Activated CD4-positive, alpha-beta T cell treated with anti-CD3 and anti-CD28 coated beads, Interleukin-2, amount 10 ng/mL, durations not matched to agents 24 days and 14 days (primary cell): ENCODE measurements at regions not wholly inside any gene's neighbourhood (a gene's known extent, or its start where the extent isn't known, plus 50 kb on each side); places are given as distances from the start of the nearest gene placed in this dataset.

Experiments
- DNase-seq: peaks from one replicate; pipeline ENCODE4 v3.0.0; 2022
- H3K27ac Mint-ChIP-seq: one replicate; pipeline ENCODE4 v1.8.0; 2022; ENCODE audit warnings: mild to moderate bottlenecking, mixed read lengths
- H3K27me3 Mint-ChIP-seq: one replicate; pipeline ENCODE4 v1.8.0; 2022; ENCODE audit warnings: mixed read lengths
- H3K36me3 Mint-ChIP-seq: one replicate; pipeline ENCODE4 v1.8.0; 2022; ENCODE audit warnings: low read depth, mild to moderate bottlenecking, mixed read lengths
- H3K4me1 Mint-ChIP-seq: one replicate; pipeline ENCODE4 v1.8.0; 2021; ENCODE audit warnings: mixed read lengths
- H3K4me3 Mint-ChIP-seq: one replicate; pipeline ENCODE4 v1.8.0; 2022; ENCODE audit warnings: mild to moderate bottlenecking, moderate library complexity, mixed read lengths
- H3K9me3 Mint-ChIP-seq: one replicate; pipeline ENCODE4 v1.8.0; 2021; ENCODE audit warnings: mixed read lengths
- intact Hi-C: fragments of 100-400 bp; cut with micrococcal nuclease; formaldehyde crosslinking; loops from one replicate; pipeline ENCODE4 v1.15.1; 2023

GRCh38 chr14:73800970-73801515, 50.6 kb upstream of the PTGR2 start:
- intact Hi-C loops: no loop called here
- no peak overlapping the region for H3K4me3 Mint-ChIP-seq
- H3K27ac Mint-ChIP-seq: no peak overlapping the region
- H3K27me3 Mint-ChIP-seq: no peaks in the 10 kb centered on the region
- H3K4me1 Mint-ChIP-seq: no peaks in the 10 kb centered on the region
- no peak for DNase-seq
- H3K36me3 Mint-ChIP-seq: no peaks in the 10 kb centered on the region
- H3K9me3 Mint-ChIP-seq: no peaks in the 10 kb centered on the region

- Mint-ChIP-seq H3K9me3 (no peaks in the 10 kb centered on the region), H3K4me3 (no peak overlapping the region), H3K27me3 (no peaks in the 10 kb centered on the region), H3K27ac (no peak overlapping the region), H3K36me3 (no peaks in the 10 kb centered on the region), H3K4me1 (no peaks in the 10 kb centered on the region)
- intact Hi-C loops: no loop called here
- no peak for DNase-seq
Observed at GRCh38 chr14:73797543-73798265, 53.9 kb upstream of the PTGR2 start.

- Mint-ChIP-seq H3K36me3 (no peaks in the 10 kb centered on the region), H3K9me3 (no peaks in the 10 kb centered on the region), H3K4me3 (no peak overlapping the region), H3K27ac (no peak overlapping the region), H3K27me3 (no peaks in the 10 kb centered on the region), H3K4me1 (no peaks in the 10 kb centered on the region)
- intact Hi-C loops: no loop called here
- DNase-seq: no peak
Observed at GRCh38 chr14:73796893-73797542, 54.6 kb upstream of the PTGR2 start.

- DNase-seq: no peak
- Mint-ChIP-seq H3K9me3 (no peaks in the 10 kb centered on the region), H3K36me3 (no peaks in the 10 kb centered on the region), H3K27ac (no peak overlapping the region), H3K4me1 (no peaks in the 10 kb centered on the region), H3K4me3 (no peak overlapping the region), H3K27me3 (no peaks in the 10 kb centered on the region)
- intact Hi-C loops: no loop called here
Observed at GRCh38 chr14:73796415-73796814, 55.2 kb upstream of the PTGR2 start.

- Mint-ChIP-seq H3K27me3 (no peaks in the 10 kb centered on the region), H3K4me3 (no peak overlapping the region), H3K27ac (no peak overlapping the region), H3K36me3 (no peaks in the 10 kb centered on the region), H3K4me1 (no peaks in the 10 kb centered on the region), H3K9me3 (no peaks in the 10 kb centered on the region)
- intact Hi-C loops: no loop called here
- no peak for DNase-seq
Observed at GRCh38 chr14:73795974-73796373, 55.7 kb upstream of the PTGR2 start.

- DNase-seq: no peak
- intact Hi-C loops: no loop called here
- Mint-ChIP-seq H3K9me3 (no peaks in the 10 kb centered on the region), H3K27ac (no peak overlapping the region), H3K4me1 (no peaks in the 10 kb centered on the region), H3K4me3 (no peak overlapping the region), H3K36me3 (no peaks in the 10 kb centered on the region), H3K27me3 (no peaks in the 10 kb centered on the region)
Observed at GRCh38 chr14:73795466-73795865, 56.2 kb upstream of the PTGR2 start.

- H3K4me1 Mint-ChIP-seq: peaks cover 4% of the 10 kb centered on the region
- no peaks in the 10 kb centered on the region for H3K27me3 Mint-ChIP-seq
- intact Hi-C loops: no loop called here
- no peak overlapping the region for H3K4me3 Mint-ChIP-seq
- no peaks in the 10 kb centered on the region for H3K36me3 Mint-ChIP-seq
- H3K27ac Mint-ChIP-seq: no peak overlapping the region
- H3K9me3 Mint-ChIP-seq: no peaks in the 10 kb centered on the region
- DNase-seq: no peak
Observed at GRCh38 chr14:73794146-73794545, 57.5 kb upstream of the PTGR2 start.

- Mint-ChIP-seq H3K4me1 (peaks cover 21% of the 10 kb centered on the region), H3K27ac (no peak overlapping the region), H3K9me3 (no peaks in the 10 kb centered on the region), H3K36me3 (no peaks in the 10 kb centered on the region), H3K27me3 (no peaks in the 10 kb centered on the region), H3K4me3 (no peak overlapping the region)
- no peak for DNase-seq
- intact Hi-C loops: no loop called here
Observed at GRCh38 chr14:73792481-73792880, 59.1 kb upstream of the PTGR2 start.

- Mint-ChIP-seq H3K9me3 (no peaks in the 10 kb centered on the region), H3K4me3 (no peak overlapping the region), H3K27me3 (no peaks in the 10 kb centered on the region), H3K27ac (no peak overlapping the region), H3K4me1 (peaks cover 33% of the 10 kb centered on the region), H3K36me3 (no peaks in the 10 kb centered on the region)
- intact Hi-C loops: loop anchor here (5.0 kb wide), 1 partner anchor 48 kb away; no protein-coding TSS in a partner anchor
- DNase-seq: no peak
Observed at GRCh38 chr14:73789989-73790581, 61.5 kb upstream of the PTGR2 start.

- peaks cover 45% of the 10 kb centered on the region for H3K4me1 Mint-ChIP-seq
Observed at GRCh38 chr14:73788701-73789551, 62.7 kb upstream of the PTGR2 start.

GRCh38 chr14:73788317-73788598, 63.4 kb upstream of the PTGR2 start:
- Mint-ChIP-seq H3K4me3 (peak overlapping the region; percentile 94), H3K27me3 (no peaks in the 10 kb centered on the region), H3K4me1 (peaks cover 52% of the 10 kb centered on the region), H3K9me3 (no peaks in the 10 kb centered on the region), H3K27ac (peak overlapping the region; percentile 96), H3K36me3 (peaks cover under 1% of the 10 kb centered on the region)
- no peak for DNase-seq
- intact Hi-C loops: loop anchor here (5.0 kb wide), 1 partner anchor 46 kb away; no protein-coding TSS in a partner anchor

More at GRCh38 chr14:73788701-73789551, 62.7 kb upstream of the PTGR2 start:
- H3K4me3 Mint-ChIP-seq: peak overlapping the region; percentile 94
- DNase-seq: no peak
- no peaks in the 10 kb centered on the region for H3K27me3 Mint-ChIP-seq
- no peaks in the 10 kb centered on the region for H3K36me3 Mint-ChIP-seq
- intact Hi-C loops: loop anchor here (5.0 kb wide), 1 partner anchor 47 kb away; no protein-coding TSS in a partner anchor
- H3K9me3 Mint-ChIP-seq: no peaks in the 10 kb centered on the region
- H3K27ac Mint-ChIP-seq: peak overlapping the region; percentile 96

GRCh38 chr14:73787486-73788316, 63.9 kb upstream of the PTGR2 start:
- H3K36me3 Mint-ChIP-seq: peaks cover 5% of the 10 kb centered on the region
- intact Hi-C loops: loop anchor here (1.0 to 5.0 kb wide), 3 partner anchors 27 to 99 kb away; partner anchors contain the start of gene ZNF410
- peak overlapping the region; percentile 94 for H3K4me3 Mint-ChIP-seq
- peaks cover 57% of the 10 kb centered on the region for H3K4me1 Mint-ChIP-seq
- H3K9me3 Mint-ChIP-seq: no peaks in the 10 kb centered on the region
- DNase-seq: peak; percentile 79
- no peaks in the 10 kb centered on the region for H3K27me3 Mint-ChIP-seq
- peak overlapping the region; percentile 96 for H3K27ac Mint-ChIP-seq
